GM18499 (cell line): ENCODE measurements at regions not wholly inside any gene's neighbourhood (a gene's known extent, or its start where the extent isn't known, plus 50 kb on each side); places are given as distances from the start of the nearest gene placed in this dataset.

ENCODE experiments used
- ATAC-seq: cut with Tn5 transposase; IDR thresholded peaks from one replicate; pipeline ENCODE4 v1.9.1; 2021; ENCODE audit warnings: moderate number of reproducible peaks; ENCODE audit not compliant: insufficient read depth, unreplicated experiment

- ATAC-seq = no peak
Observed at GRCh38 chr13:31894931-31895330, 136.6 kb upstream of the FRY start.

- no peak for ATAC-seq
Observed at GRCh38 chr13:31895691-31896090, 135.9 kb upstream of the FRY start.

DNA sequence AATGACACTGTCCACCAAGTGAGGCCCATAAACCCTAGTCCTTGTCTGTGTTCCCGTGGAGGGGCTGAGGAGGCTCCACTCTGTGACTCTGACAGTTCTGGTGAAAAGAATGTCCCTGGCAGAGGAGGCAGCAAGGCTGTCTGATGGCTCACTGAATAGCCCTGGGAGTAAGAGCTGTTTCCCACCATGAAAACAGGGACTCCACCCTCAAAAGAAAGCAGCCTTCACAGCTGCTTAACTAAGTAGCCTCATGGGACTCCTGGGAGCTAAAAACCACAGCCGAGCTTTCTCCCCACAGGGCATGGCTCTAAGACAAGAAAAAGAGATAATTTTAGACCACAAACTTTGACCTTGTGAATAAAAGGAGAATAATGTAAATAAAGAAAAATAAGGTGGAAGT lies 135.1 kb upstream of the FRY start:
- no peak for ATAC-seq

DNA sequence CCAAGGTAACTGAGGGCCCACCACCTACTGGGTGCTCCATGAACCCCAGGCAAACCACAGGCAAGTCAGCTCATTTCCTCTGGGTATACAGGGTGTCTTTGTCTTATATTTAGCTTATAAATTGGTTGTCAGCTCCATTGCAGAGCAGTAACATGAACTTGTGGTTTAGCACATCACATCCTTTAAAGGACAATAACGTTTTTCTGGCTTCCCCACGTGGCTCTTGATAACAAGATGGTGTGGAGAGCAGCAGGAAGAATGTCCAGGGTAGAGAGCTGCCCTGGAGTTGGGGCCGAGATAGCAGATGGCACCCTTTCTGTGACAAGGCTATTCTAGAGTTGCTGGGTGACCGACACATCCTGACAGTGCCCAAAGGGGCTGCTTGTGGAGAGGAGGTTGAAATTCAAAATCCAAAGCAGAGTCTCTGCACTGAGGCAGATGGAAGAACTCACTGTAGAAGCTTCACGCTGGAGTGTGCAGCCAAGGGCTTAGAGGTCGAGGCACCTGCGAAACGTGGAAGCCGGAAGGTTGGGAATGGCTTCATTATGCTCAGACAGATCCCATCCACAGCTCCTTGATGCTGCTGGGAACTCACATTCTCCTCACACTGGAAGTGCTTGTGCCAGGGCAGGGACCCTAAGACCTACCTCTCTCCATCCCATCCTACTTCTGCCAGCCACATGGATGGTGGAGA lies 133.0 kb upstream of the FRY start:
- ATAC-seq = no peak

- ATAC-seq = no peak
Observed at GRCh38 chr13:31901985-31902384, 129.6 kb upstream of the FRY start.

DNA sequence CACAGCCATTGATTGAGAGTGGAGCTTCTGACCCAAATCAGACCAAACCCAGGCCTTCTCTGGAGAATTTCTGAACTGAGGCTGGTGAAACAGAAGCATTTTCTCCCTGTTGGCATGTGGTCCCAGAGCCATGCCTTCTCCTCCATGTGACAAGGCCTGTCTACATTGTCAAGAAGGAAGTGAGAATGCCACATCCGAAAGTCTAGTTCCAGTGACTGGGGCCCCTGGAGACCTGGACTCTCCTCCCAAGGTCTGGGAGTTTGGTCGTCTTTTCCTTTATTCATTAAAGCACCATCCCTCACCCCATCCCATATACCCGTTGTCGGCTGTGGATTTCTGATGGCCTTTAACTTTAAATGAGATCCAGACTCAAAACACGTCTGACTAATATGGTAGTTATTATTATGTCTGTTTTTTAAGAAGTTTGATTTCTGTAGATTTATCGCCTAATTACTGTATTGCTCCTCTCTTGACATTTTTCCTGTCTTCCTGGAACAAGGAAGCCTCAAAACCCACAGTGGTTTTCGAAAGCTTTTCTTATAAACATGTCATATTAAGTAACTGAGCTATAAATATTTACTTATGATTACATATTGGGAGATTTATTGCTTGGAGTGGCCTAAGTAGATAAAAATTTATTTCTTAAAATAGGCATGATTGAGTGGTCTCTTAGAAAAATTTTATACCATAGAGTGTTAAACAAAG lies 128.3 kb upstream of the FRY start:
- ATAC-seq = no peak

- ATAC-seq = no peak
Observed at GRCh38 chr13:31904941-31905824, 126.4 kb upstream of the FRY start.

DNA sequence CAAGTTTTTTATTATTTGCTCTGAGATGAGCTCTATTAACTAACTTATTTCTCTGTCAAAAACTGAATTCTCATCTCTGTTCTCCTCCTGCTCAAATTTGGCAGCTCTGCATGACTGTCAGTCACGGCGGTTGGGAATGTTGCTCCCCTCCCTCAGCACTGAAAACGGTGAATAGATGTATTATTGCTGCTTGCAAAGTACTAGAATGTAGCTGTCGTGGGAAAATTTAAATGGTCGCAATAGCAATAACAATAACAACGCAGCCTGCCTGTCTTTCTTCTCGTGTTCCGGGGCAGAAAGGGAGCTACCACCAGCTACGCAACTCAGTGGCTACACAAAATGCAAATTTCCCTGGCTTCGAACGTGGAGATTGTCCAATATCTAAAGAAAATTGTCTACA lies 125.6 kb upstream of the FRY start:
- ATAC-seq = no peak

DNA sequence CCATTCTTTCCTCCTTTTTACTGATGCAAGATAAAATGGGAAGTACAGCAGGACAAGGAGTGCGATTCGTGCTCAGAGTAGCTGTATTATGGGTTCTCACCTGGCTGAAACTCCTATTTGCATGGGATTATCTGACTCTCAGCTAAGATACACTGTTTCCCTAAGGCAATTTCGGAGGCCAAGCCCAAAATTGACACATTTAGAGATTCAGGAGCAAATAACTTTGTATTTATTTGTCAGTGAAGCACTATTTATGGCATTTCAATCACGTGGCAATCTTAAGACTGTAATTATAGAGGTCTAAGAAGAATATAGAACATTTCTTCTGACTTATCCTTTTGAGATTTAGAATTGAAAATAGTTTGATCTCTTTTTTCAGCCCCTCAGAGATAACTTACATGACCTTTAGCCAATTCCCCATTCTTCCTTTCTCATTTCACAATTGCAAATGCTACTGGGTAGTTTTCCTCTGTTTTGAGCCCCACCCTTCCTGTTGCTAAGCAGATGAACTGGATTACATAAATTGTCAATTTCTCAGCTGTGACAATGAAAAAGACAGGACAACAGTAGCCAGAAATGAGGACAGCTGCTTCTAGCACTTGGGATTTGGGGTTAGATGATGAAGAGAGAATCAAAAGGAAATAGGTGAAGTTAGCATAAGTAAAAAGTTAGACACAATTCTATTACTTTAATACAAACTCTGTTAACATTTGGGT lies 122.7 kb upstream of the FRY start:
- no peak for ATAC-seq

GRCh38 chr13:31909864-31910551 lies 121.6 kb upstream of the FRY start:
- no peak for ATAC-seq

DNA sequence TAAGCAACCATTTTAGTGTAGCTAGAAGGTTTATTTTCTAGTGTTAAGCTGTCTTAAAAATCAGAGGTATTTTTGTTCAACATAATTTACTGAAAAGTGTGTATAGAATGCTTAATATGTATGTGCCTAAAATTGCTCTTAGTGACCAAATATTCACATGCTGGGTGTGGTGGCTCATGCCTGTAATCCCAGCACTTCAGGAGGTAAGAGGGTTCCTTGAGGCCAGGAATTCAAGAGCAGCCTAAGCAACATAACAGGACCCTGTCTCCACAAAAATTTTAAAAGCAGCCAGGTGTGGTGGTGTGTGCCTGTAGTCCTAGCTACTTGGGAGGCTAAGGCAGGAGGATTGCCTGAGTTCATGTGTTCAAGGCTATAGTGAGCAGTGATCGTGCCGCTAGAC lies 120.9 kb upstream of the FRY start:
- no peak for ATAC-seq

DNA sequence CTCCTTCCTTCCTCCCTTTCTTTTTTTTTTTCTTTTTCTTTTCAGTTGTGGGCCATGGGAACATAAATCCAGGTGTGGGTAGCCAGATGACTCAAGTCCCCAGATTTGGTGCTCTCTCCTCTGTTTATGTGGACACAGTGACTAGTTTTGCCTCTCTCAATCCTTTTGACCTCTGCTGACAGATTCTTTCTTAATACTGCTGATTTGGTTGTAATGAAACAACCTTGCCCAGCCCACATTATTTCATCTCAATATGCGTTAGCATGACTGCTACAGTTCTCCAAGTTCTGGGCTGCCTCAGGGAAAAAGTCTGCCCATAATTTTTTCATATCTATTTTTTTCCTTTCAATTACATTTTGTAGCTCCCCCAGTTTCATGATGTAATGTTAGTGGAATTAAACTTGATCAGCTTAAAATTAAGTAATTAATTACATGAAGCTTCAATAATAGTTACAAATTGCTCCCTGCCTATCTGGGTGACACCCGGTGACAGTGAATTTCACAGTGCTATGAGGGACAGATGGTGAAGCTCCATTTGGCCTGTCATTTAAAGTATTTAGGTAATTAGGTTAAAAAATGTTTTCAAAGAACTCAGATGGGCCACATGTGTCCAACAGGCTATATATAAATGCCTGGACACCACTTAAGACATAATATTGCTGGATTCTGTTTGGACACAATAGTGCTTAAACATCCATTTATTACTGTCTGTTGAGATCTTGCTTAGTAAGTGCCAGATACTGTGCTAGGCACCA lies 118.8 kb upstream of the FRY start:
- no peak for ATAC-seq

DNA sequence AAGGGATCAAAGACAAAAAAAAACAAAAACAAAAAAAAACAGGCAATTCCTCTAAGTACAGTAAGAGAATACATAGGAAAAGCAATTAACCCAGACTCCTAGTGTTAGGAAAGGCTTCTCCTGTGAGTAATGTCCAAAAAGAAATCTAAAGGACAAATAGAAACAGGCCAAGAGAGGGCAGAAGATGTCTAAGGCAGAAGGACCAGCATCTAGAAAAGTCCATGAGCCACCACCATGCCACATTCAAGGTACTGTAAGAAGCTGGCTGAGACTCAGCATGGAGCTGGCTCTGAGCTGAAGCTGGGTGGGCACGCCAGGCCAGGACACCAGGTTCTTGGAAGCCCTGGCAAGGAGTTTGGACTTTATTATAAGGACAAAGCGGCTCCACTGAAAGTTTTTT lies 118.1 kb upstream of the FRY start:
- no peak for ATAC-seq

DNA sequence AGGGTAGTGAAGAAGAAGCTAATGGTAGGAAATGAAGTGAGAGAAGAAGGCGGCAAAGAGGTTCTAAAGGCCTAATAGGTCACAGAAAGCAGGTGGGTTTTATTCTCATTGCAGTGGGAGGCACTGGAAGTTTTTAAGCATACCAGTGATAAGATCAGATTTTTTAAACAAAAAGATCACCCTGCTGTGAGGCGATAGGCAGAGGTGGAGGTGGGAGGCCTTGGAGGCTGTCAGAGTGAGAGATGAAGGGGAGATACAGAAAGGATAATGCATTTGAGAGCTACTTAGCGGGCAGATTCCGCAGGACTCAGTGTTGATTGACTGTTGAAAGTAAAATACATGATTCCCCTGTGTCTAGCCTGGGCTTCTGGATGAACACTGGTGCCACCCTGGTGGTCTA lies 116.7 kb upstream of the FRY start:
- ATAC-seq = no peak

DNA sequence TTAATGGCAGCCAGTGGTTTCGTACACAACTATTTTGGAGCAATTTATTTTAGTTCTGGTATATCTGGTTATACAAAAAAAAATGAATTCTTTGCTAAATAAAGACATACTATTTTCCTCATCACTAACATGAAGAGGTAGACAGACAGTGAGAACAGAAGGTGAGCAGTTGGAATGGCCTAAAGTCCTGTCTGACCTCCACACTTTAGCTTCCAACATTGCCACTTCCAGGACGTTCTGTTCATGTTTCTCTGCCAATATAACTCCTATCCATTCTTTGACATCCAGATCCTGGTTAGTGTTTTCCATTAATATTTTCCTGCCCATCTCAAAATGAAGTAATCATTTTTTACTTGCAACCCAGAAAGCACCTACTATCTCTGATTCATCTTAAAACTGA lies 112.9 kb upstream of the FRY start:
- no peak for ATAC-seq

DNA sequence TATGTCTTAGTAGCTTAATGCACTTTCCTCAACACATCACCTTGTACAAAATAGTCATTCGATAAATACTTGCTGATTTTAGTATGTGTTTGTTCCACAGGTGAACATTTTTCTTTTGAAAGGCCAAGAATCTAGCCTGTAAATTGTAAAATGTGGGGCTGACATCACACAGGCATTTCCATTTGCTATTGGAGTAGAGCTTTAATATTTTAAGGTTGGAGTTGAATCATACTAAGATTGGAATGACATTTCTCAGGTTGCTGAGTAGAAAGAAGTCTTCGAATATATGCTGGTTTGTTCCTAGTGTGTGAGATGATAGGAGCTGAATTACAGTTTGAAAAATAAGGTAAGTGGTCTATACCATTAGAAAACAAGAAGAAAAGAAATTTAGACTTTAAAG lies 112.3 kb upstream of the FRY start:
- no peak for ATAC-seq

DNA sequence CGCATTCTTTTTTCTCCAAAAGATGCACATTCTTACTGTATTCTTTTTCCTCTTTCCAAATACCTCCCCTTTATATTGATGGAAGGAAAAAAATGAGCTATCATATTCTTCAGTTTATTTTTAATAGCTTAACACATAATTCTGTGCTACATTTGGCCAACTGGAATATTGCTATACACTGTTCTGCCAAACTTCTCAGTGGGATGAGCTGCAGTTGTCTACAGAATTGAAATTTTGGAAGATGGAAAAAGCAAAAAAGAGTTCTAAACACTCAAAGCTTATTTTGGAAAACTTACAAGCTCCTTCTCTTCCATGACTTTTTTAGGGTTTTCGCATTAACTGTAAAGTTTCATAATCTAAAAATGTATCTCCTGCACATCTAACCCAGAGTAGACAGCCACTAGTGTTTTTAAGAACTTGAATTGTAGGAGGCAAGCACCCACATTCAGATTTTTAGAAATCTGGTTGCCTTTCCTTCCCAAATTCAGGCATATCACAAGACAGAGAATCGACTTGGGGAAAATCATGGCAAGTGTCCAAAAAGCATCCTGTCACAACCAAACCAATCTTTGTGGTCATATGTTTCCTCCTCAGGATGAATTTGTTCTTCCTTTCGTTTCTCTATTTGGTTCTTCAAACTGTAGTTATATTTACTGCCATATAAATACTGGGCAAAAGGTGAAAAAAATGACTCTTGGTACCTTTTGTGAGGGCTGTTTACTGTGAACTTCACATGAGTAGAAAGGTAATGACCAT lies 111.4 kb upstream of the FRY start:
- ATAC-seq = no peak

GRCh38 chr13:31920727-31921100 lies 110.9 kb upstream of the FRY start:
- no peak for ATAC-seq

DNA sequence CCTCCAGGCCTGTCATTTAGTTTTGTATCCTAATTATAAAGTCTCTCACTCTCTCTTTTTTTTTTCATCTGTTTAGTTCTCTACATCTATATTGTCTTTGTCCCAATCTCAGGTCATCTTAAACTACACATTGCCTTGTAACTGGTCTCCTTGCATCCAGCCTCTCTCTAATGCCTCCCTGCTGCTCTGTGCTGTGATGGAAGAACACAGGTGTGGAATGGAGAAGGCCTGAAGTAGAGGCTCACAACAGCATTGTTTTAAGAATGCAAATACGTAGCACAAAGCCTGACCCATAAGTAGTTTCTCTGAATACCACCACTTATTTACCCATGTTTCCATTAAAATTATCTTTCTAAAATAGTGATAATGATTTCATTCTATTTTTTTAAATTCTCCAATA lies 108.8 kb upstream of the FRY start:
- no peak for ATAC-seq
